Stimulated activated CD4-positive, alpha-beta T cell treated with anti-CD3 and anti-CD28 coated beads, Interleukin-2, amount 100 ng/mL, for 48 hours (primary cell): ENCODE measurements at regions not wholly inside any gene's neighbourhood (a gene's known extent, or its start where the extent isn't known, plus 50 kb on each side); places are given as distances from the start of the nearest gene placed in this dataset.
"Not testable (repeated sequence)": the region's sequence is repeated elsewhere in the genome, so short reads cannot be mapped to it uniquely, and the experiment has no call there.

Experiments used
- DNase-seq, 2 donors: peaks; one replicate each; pipeline ENCODE4 v3.0.0-alpha.2; 2020

GRCh38 chr12:131494216-131494615 is 216.7 kb upstream of the SFSWAP start:
- DNase-seq = no peak

GRCh38 chr12:131494741-131495524 is 216.0 kb upstream of the SFSWAP start:
- no peak for DNase-seq

- DNase-seq = no peak
Measured at GRCh38 chr12:131497966-131498365, 212.9 kb upstream of the SFSWAP start.

GRCh38 chr12:131499160-131499863 is 211.6 kb upstream of the SFSWAP start:
- no peak for DNase-seq

GRCh38 chr12:131499864-131500190 is 211.1 kb upstream of the SFSWAP start:
- DNase-seq = no peak

- DNase-seq = no peak
Measured at GRCh38 chr12:131500564-131500963, 210.3 kb upstream of the SFSWAP start.

GRCh38 chr12:131505561-131505960 is 205.3 kb upstream of the SFSWAP start:
- no peak for DNase-seq

GRCh38 chr12:131506426-131506825 is 204.5 kb upstream of the SFSWAP start:
- no peak for DNase-seq

GRCh38 chr12:131507094-131507493 is 203.8 kb upstream of the SFSWAP start:
- DNase-seq = no peak

GRCh38 chr12:131507881-131508280 is 203.0 kb upstream of the SFSWAP start:
- no peak for DNase-seq

GRCh38 chr12:131509701-131510100 is 201.2 kb upstream of the SFSWAP start:
- no peak for DNase-seq

GRCh38 chr12:131510431-131510830 is 200.5 kb upstream of the SFSWAP start:
- no peak for DNase-seq

- DNase-seq = peak; percentile 43 to 50
Measured at GRCh38 chr12:131511391-131511802, 199.5 kb upstream of the SFSWAP start.

- no peak for DNase-seq
Measured at GRCh38 chr12:131511803-131512561, 198.9 kb upstream of the SFSWAP start.

GRCh38 chr12:131513606-131514005 is 197.3 kb upstream of the SFSWAP start:
- DNase-seq = no peak

- not testable (repeated sequence) for DNase-seq
Measured at GRCh38 chr12:131520553-131520952, 190.3 kb upstream of the SFSWAP start.

GRCh38 chr12:131521326-131521725 is 189.6 kb upstream of the SFSWAP start:
- no peak for DNase-seq

- DNase-seq = no peak
Measured at GRCh38 chr12:131525795-131526508, 184.9 kb upstream of the SFSWAP start.

GRCh38 chr12:131527092-131527491 is 183.8 kb upstream of the SFSWAP start:
- no peak for DNase-seq

GRCh38 chr12:131527736-131528135 is 183.2 kb upstream of the SFSWAP start:
- DNase-seq = no peak

- no peak for DNase-seq
Measured at GRCh38 chr12:131528144-131528543, 182.7 kb upstream of the SFSWAP start.

GRCh38 chr12:131528667-131529066 is 182.2 kb upstream of the SFSWAP start:
- no peak for DNase-seq
